ENCODE measurements at regions not wholly inside any gene's neighbourhood (a gene's known extent, or its start where the extent isn't known, plus 50 kb on each side); places are given as distances from the start of the nearest gene placed in this dataset.
A peak's percentile ranks its signal among the peaks of the same experiment; 100 is the strongest.
"Not testable (repeated sequence)": the region's sequence is repeated elsewhere in the genome, so short reads cannot be mapped to it uniquely, and the experiment has no call there.

GRCh38 chr5:128703322-128703721 is 165.3 kb upstream of the FBN2 start:
- DNase-seq, result no peak
- in situ Hi-C loops (cut with MboI; ENCODE audit: low pct_unique_long_range_greater_than_20kb, low sequenced_read_pairs), result no loop called here

GRCh38 chr5:128706269-128706668 is 168.2 kb upstream of the FBN2 start:
- DNase-seq, result no peak
- in situ Hi-C loops (cut with MboI; ENCODE audit: low pct_unique_long_range_greater_than_20kb, low sequenced_read_pairs), result no loop called here

- in situ Hi-C loops (cut with MboI; ENCODE audit: low pct_unique_long_range_greater_than_20kb, low sequenced_read_pairs), result no loop called here
Observed at GRCh38 chr5:128708841-128709240, 170.8 kb upstream of the FBN2 start.

GRCh38 chr5:128711216-128711615 is 173.2 kb upstream of the FBN2 start:
- DNase-seq, result no peak
- in situ Hi-C loops (cut with MboI; ENCODE audit: low pct_unique_long_range_greater_than_20kb, low sequenced_read_pairs), result no loop called here

More at GRCh38 chr5:128708841-128709240, 170.8 kb upstream of the FBN2 start:
- no peak for DNase-seq

- in situ Hi-C loops (cut with MboI; ENCODE audit: low pct_unique_long_range_greater_than_20kb, low sequenced_read_pairs), result no loop called here
- no peak for DNase-seq
Observed at GRCh38 chr5:128714551-128714950, 176.5 kb upstream of the FBN2 start.

GRCh38 chr5:128722551-128722950 is 184.5 kb upstream of the FBN2 start:
- in situ Hi-C loops (cut with MboI; ENCODE audit: low pct_unique_long_range_greater_than_20kb, low sequenced_read_pairs), result no loop called here
- DNase-seq, result no peak

- DNase-seq, result not testable (repeated sequence)
Observed at GRCh38 chr5:128730021-128730420, 192.0 kb upstream of the FBN2 start.

GRCh38 chr5:128735656-128736055 is 197.6 kb upstream of the FBN2 start:
- in situ Hi-C loops (cut with MboI; ENCODE audit: low pct_unique_long_range_greater_than_20kb, low sequenced_read_pairs); DNase-seq: not testable (repeated sequence)

More at GRCh38 chr5:128730021-128730420, 192.0 kb upstream of the FBN2 start:
- in situ Hi-C loops (cut with MboI; ENCODE audit: low pct_unique_long_range_greater_than_20kb, low sequenced_read_pairs), result not testable (repeated sequence)

- in situ Hi-C loops (cut with MboI; ENCODE audit: low pct_unique_long_range_greater_than_20kb, low sequenced_read_pairs), result no loop called here
- no peak for DNase-seq
Observed at GRCh38 chr5:128736553-128736952, 198.5 kb upstream of the FBN2 start.

GRCh38 chr5:128749136-128749898 is 211.3 kb upstream of the FBN2 start:
- DNase-seq, result no peak
- in situ Hi-C loops (cut with MboI; ENCODE audit: low pct_unique_long_range_greater_than_20kb, low sequenced_read_pairs), result no loop called here

GRCh38 chr5:128750155-128750554 is 212.1 kb upstream of the FBN2 start:
- DNase-seq, result no peak
- in situ Hi-C loops (cut with MboI; ENCODE audit: low pct_unique_long_range_greater_than_20kb, low sequenced_read_pairs), result no loop called here

- no peak for DNase-seq
- in situ Hi-C loops (cut with MboI; ENCODE audit: low pct_unique_long_range_greater_than_20kb, low sequenced_read_pairs), result no loop called here
Observed at GRCh38 chr5:128757196-128757959, 207.9 kb upstream of the SLC27A6 start.

GRCh38 chr5:128762661-128763306 is 202.5 kb upstream of the SLC27A6 start:
- no peak for DNase-seq
- in situ Hi-C loops (cut with MboI; ENCODE audit: low pct_unique_long_range_greater_than_20kb, low sequenced_read_pairs), result no loop called here

GRCh38 chr5:128763321-128763720 is 202.0 kb upstream of the SLC27A6 start:
- no peak for DNase-seq

GRCh38 chr5:128764601-128765310 is 200.5 kb upstream of the SLC27A6 start:
- in situ Hi-C loops (cut with MboI; ENCODE audit: low pct_unique_long_range_greater_than_20kb, low sequenced_read_pairs), result no loop called here
- DNase-seq, result no peak

More at GRCh38 chr5:128763321-128763720, 202.0 kb upstream of the SLC27A6 start:
- in situ Hi-C loops (cut with MboI; ENCODE audit: low pct_unique_long_range_greater_than_20kb, low sequenced_read_pairs), result no loop called here

GRCh38 chr5:128765448-128766061 is 199.7 kb upstream of the SLC27A6 start:
- in situ Hi-C loops (cut with MboI; ENCODE audit: low pct_unique_long_range_greater_than_20kb, low sequenced_read_pairs), result no loop called here
- DNase-seq, result no peak

- in situ Hi-C loops (cut with MboI; ENCODE audit: low pct_unique_long_range_greater_than_20kb, low sequenced_read_pairs), result no loop called here
- DNase-seq, result no peak
Observed at GRCh38 chr5:128766406-128766805, 198.9 kb upstream of the SLC27A6 start.

GRCh38 chr5:128770907-128771306 is 194.4 kb upstream of the SLC27A6 start:
- peak; percentile 59 for DNase-seq
- in situ Hi-C loops (cut with MboI; ENCODE audit: low pct_unique_long_range_greater_than_20kb, low sequenced_read_pairs), result no loop called here

- DNase-seq, result no peak
- in situ Hi-C loops (cut with MboI; ENCODE audit: low pct_unique_long_range_greater_than_20kb, low sequenced_read_pairs), result no loop called here
Observed at GRCh38 chr5:128772356-128772755, 192.9 kb upstream of the SLC27A6 start.
